Putamen (tissue), 1 donor: ENCODE measurements at regions not wholly inside any gene's neighbourhood (a gene's known extent, or its start where the extent isn't known, plus 50 kb on each side); places are given as distances from the start of the nearest gene placed in this dataset.
"Not testable (repeated sequence)": the region's sequence is repeated elsewhere in the genome, so short reads cannot be mapped to it uniquely, and the experiment has no call there.

ENCODE experiments used
- DNase-seq: peaks from one replicate; pipeline ENCODE4 v3.0.0-alpha.2; 2016; ENCODE audit warnings: low spot score

GRCh38 chr10:9913876-9914514 lies 1103.7 kb upstream of the CELF2 start:
- DNase-seq = no peak

- no peak for DNase-seq
These were observed 1096.1 kb upstream of the CELF2 start for GRCh38 chr10:9921544-9921943.

- DNase-seq = peak; percentile 72
These were observed 1095.4 kb upstream of the CELF2 start for GRCh38 chr10:9922126-9922870.

DNA sequence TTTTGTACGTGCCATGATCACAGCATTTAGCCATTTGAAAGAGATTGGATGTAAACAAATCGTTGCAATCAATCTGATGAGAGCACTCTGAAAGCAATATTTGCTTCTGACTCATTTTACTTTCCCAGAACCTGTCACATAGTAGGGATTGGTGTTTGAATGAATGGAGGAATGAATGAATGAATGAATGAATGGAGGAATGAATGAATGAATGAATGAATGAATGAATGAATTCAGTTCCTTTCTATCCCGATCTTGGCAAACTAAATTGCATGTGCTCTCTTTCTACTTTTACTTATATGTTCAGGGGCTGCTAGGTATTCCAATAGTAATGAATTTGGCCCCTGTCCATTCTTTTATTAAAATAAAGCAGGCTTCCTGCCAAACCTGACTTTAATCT lies 1091.7 kb upstream of the CELF2 start:
- no peak for DNase-seq

DNA sequence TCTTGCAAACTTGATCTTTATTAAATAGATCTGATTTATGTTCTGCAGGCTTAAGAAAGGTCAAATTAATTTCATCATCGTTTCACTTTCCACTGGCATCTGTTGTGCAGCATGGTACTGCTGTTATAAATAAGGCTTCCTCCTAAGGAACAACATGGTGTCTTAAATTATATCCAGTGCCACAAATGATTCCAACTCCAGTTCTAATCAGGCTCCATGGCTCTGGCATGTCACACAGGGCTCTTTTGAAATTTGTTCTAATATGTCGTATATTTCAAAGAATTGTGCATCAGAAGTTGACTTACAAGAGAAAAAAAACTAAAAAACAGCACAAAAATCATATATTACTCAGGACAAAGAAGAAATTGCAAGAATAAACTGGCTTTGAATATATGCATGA lies 1090.8 kb upstream of the CELF2 start:
- no peak for DNase-seq

- no peak for DNase-seq
These were observed 1078.0 kb upstream of the CELF2 start for GRCh38 chr10:9939716-9940115.

DNA sequence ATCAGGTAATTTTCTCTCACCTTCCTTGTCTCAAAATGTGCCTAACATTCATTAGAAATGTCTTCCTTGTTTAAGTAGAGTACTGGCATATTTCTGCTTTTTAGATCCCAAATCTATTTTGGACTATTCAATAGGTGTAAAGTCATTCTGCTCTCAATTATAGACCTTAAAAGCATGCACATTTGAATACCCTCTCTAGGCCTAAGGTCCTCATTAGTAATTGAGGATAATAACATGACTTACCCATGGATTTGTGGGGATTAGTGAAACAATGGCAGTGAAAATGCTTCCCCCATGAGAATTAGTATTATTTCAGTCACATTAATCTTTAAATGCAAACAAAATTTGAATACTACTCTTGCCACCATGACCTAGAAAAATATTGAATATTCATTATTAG lies 1073.0 kb upstream of the CELF2 start:
- DNase-seq = no peak

DNA sequence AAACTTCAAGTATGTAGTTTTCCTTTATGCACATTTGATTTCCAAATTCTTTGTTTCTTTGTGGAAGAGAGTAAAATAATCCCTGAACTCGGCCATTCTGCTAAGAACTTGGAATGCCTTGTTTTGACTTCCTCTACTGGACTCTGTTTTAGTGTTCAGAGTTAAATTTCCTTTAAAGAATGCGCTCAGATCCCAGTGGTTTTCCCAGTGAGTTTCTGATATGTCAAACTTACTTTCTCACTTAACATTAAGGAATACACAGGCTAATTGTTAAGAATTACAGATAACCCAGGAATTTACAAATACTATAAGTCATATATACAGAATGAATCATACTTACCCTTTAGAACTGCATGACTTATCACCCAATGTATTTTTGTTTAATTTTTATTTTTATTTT lies 1067.6 kb upstream of the CELF2 start:
- DNase-seq = no peak

DNA sequence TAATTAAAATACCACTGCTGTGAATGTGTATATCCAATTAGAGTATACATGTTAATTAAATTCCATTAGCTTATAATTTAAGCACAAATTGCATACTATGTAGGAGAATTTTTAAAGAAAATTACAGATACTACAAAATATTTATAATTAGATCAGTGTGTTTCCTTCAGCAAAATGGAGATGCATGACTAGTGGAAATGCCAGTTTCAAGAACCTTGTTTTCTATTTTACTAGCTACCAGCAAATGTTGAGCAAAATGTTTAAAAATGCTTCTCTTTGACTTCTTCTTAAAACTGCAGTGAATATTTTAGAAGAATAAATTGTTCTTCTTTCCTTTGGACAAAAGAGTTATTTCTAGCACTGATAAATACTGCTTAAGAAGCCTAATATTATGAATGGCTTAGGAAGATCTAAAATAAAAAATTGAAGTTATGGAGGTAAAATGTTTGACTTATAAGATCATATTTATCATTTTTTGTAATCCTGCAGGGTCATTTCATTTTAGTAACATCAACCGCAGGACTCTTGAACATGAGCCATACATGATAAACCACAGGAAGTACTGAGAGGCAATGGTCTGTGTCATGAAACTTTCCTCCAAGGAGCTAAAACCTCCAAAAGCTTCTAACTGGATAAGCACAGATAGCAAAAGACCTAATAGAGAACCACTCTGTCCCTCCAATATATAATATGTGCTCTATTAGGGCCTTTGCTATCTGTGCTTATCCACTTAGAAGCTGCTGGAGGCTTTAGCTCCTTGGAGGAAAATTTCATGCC lies 1066.0 kb upstream of the CELF2 start:
- DNase-seq = no peak

DNA sequence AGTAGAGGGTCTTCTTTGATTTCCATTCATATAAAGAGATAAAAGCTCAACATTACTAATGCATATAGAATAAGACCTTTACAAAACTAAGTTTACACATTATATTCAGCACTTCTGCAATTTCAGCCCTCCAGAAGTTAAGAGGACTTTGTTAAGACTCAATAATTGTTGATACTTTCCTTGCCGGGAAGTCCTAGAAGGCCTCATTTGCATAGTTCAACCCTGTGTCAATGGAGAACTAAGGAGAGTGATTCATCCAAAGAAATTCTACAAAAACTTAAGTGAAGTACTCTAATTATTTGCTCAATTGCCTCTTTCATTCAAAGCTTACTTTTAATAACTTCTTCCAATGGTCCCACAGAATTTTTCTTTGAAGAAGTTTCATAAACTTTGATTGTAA lies 1060.3 kb upstream of the CELF2 start:
- DNase-seq = no peak

- DNase-seq = not testable (repeated sequence)
These were observed 1059.8 kb upstream of the CELF2 start for GRCh38 chr10:9957876-9958275.

DNA sequence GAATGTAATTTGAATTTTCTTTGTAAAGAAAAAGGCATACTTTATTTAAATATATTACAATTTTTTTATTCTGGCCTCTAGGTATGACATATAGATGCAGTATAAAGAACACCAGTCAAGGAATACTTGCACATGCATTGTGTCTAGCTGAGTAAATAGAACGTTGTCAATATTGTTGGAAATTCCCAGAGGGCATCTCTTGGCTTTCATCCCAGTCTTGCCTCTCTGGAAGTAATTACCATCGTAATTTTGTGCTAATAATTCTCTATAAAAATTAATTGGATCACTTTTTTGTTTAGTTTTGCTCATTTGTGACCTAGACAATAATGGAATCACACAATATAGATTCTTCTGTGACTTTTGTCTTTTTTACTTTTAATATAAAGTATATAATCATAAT lies 1052.3 kb upstream of the CELF2 start:
- DNase-seq = no peak

DNA sequence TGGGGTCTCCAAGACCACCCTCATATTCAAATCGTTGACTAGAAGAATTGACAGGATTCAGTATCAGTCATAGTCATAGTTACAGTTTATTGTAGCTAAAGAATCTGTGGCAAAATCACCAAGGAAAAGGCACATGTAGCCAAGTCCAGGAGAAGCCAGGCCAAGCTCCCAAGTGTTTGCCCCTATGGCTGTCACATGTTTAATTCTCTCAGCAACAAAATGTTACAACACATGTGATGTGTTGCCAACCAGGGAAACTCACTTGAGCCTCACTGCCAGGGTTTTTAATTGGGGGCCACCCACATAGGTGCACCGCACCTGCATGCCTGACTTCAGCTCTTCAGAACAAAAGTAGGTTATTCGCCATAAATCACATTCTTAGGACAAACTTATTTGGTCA lies 1030.9 kb upstream of the CELF2 start:
- DNase-seq = no peak

DNA sequence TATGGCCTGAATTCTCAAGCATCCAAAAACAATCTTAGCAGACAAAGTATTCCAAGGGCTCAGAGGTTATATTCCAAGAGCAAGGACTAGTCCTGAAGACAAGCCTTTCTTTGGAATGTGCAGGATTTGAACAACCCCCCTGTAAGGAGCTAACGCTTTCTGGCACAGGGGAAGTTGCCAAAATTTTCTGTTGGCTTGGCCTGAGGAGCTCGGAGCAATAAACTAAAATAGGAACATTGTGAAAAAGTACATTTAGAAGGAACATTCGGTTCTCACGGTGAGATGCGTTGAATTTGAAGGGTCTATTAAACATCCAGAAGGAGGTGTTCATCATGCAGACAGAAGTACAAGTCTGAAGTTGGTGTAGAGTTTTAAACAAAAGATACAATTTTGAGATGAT lies 1030.5 kb upstream of the CELF2 start:
- no peak for DNase-seq

DNA sequence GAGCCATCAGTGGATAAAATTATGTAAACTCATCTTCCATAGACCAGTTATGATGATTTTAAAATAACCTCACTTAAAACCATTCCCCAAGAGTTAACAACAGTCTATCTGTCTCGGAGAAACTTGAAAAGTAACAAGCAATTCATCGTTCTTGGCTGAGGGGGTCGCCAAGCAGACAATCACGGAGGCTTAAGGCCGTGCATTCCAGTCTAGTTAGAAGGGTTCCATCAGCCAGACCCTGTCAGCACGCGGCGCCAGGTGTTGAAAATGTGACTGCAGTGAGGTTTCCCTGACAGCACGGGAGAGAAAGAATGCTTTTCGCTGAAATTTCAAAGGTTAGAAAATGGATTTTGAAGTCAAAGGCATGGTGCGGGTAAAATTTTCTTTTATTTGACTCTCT lies 1025.0 kb upstream of the CELF2 start:
- peak; percentile 13 for DNase-seq

GRCh38 chr10:9994131-9994530 lies 1023.5 kb upstream of the CELF2 start:
- DNase-seq = no peak

GRCh38 chr10:9999627-10000026 lies 1018.0 kb upstream of the CELF2 start:
- no peak for DNase-seq

DNA sequence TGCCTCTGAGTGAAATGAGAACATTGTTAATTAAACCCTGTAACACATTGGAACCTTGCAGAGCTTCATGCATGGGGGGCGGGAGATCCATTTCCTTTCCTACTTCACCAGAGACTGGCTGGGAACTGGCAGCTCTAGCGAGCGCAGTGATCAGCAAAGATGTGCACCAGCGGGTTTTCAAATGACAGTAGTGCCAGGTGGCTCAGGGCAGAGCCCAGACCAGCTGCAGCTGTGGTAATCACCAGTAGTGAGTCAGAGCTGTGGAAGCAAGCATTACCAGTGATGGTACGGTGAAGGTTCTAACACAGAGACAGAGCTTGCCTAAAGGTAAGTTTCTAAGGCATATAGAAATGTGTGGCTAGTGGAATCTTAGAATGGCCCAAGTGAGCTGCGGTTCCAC lies 1009.7 kb upstream of the CELF2 start:
- no peak for DNase-seq

DNA sequence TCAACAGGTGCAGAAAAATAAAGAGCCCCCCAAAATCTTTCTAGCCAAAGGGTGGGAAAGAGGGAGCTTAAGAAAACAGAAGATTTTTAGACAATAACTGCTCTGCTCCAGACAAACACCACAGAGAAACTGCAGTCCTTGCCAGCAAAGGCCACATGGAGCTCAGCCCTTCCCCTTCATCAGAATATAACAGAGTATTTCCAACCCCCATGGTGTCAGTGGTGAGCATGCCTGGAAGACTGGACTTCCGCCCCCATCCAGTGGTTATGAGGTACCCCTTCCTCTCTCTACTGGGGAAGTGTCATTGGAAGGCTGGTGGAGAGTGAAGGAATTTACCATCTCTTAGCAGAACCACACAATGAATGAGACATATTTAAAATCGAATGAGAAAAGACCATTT lies 1007.3 kb upstream of the CELF2 start:
- no peak for DNase-seq

DNA sequence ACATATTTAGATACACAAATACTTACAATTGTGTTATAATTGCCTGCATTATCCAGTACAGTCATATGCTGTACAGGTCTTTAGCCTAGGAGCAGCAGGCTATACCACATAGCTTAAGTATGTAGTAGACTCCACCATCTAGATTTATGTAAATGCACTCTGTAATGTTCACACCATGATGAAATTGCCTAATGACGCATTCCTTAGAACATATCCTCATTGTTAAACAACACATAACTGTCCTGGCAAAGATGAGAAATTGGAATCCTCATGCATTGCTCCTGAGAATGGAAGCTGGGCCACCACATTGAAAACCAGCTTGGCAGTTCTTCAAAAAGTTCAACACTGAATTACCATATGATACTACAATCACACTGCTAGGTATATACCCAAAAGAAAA lies 1002.8 kb upstream of the CELF2 start:
- DNase-seq = no peak

- peak; percentile 34 for DNase-seq
These were observed 1000.0 kb upstream of the CELF2 start for GRCh38 chr10:10017716-10018115.

DNA sequence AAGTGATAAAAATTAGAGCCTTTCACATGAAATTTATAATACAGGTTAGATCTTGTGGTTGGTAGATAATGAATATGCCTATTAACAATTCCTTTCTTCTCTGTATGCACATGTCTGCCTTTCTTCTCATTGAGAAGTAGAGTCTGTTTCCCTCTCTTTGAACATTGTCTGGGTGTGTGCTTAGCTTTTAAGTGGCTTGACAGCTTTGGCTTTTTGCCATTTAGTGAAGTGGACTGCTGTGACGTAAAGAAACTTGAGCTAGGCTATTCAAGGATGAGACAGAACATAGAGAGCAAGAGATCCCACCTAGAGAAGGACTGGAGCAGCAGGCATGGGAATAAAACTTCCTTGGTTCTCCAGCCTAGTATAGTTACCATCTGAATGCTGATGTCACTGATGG lies 996.7 kb upstream of the CELF2 start:
- DNase-seq = no peak

GRCh38 chr10:10032991-10033390 lies 984.7 kb upstream of the CELF2 start:
- no peak for DNase-seq
